ENCODE measurements at regions not wholly inside any gene's neighbourhood (a gene's known extent, or its start where the extent isn't known, plus 50 kb on each side); places are given as distances from the start of the nearest gene placed in this dataset.
"Not testable (repeated sequence)": the region's sequence is repeated elsewhere in the genome, so short reads cannot be mapped to it uniquely, and the experiment has no call there.

DNA sequence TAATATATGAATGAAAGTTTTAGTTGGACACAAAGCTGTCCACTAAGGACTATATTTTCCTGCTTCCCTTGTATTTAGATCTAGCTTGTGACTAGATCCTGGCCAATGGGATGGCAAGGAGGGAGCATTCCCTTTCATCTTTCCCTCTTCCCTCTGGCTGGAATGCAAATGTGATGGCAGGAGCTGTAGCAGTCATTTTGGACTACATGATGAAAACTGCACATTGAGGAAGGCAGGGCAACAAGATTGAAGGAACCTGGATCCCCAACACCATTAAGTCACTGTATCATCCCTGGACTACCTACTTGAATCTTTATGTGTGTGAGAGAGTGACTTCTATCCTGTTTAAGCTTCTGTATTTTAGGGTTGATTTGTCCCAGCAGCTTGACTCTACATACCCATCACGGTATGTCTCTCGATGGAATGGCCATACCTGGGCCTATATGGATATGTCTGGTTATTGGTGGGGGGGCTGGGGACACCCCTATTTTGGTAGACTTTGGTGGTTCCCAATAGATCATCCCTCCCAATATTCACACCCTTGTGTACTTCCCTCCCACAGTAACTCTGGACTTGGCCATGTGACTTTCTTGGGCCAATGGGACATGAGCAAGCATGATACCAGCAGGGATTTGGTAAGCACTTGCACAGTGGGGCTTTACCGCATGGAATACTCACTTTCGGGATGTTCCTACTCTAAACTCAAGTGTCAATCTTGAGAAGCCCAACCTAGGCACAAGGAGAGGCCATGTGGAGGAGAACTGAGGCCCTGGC, 128.5 kb downstream of the VEGFA start:
- no peak for DNase-seq

DNA sequence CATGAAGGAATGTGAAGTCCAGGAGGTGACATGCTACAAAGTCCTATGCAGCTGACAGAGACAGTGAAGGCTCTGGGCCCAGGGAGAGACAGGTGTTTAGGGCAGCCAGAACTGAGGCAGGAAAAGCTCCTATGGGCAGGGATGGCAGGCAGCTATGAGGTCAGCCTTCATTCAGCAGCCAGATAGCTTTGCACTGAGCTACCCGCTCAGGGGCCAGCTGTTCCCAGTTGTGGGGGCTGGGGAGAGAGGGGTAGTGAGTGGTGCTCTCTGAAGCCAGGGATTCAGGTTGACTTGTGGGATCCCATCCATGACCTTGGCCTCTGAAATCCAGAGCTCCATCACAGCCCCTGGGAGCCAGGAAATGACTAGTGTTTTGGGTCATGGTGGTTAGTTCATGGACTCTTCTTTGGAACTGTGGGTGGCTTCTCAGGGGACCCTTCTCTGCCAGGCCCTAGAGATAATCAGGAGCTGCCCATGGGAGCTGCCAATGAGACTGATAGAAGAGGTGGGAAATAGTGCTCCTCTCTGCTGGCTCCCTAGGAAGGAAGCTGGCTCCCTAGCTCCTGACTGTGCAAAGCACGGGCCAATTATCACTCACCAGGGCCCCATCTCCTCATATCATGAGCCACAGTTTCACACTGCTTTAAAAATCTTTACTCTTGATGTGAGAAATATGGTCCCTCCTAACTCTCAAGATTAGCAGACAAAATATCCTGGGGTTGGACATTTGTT, 127.7 kb downstream of the VEGFA start:
- DNase-seq = no peak

DNA sequence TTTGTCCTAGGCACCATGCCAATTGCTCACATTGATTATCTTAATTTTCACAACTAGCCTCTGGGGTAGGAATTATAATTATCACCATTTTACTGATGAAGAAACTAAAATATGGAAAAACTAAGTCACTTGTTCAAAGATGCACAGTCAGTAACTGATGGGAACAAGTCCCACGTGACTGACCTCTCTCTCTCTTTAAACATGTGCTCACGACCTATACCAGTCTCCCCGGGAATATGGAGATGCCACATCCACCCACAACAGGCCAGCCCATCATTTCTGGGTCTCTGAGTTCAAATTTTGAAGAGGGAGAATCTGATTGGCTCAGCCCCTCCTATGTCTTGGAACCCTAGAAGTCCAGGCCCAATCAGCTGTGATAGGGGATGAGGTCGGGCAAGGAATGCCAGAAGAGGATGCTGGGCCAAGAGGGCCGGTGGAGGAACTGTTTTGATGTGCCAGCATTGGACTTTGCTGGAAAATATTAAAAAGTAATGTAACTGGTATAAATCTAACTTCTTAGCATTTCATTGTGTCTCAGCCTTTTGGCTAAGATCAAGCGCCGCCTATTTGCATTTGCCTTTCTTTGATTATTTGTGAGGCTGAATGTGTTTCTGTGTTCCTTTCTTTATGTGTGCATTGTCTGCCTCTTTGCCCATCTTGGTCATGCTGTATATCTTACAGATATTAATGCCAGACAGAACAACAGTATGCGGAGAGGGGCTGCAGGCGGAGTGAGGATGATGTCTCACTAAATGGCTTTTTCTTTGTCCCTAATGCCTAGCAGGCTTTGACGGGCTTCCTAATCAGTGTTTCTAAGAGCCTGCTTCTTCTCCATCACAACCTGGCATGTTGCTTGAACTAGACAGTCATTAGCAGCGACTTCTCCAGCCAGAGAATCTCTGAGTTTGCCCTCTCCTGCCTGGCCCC, 126.6 kb downstream of the VEGFA start:
- DNase-seq = no peak

DNA sequence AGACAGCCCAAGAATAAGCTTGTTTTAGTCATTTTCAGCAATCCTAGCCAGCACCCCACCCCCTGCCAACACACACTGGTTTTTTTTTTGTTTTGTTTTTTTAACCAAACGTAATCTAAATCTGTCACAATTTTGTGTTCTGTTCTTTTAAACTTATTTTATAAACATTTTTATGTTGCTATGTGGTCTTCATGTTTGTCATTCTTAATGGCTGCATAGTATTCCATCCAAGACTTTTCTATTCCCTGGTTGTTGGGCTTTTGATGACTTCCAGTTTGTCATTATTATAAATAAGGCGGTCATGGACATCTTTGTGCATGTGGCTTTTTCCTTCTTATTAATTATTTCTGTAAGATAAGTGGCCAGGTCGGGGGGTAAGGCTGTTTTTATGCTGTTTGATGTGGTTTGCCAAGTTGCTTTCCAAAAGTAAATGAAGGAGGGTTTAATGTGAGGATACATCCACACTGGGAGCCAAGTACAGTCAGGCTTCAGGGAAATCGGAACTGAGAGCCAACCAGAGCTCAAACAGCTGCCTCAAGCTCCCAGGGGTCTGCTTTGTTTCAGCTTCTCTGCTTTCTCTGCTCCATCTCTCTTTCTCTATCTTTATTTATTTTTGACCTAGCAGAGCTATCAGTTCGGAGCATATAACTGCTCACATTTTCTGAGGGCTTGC, 125.8 kb downstream of the VEGFA start:
- DNase-seq = no peak

DNA sequence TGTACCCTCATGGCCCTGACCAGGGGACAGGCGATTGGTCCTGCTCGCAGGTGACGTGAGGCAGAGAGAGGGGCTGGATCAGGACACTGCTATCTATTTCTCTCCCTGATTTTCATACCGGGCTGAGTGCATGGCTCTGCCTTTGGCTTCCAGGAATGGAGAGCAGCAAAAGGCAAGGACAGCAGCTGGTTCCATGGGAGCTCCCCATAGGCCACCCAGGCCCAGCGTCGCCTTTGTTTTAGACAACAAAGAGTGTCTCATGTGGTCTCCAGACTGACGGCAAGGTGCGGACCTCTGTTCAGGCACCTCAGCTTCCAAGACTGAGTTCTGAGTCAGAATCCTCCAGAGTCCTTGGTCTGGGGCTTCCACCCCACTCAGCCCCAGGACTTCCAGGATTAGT, 123.1 kb downstream of the VEGFA start:
- DNase-seq = no peak

DNA sequence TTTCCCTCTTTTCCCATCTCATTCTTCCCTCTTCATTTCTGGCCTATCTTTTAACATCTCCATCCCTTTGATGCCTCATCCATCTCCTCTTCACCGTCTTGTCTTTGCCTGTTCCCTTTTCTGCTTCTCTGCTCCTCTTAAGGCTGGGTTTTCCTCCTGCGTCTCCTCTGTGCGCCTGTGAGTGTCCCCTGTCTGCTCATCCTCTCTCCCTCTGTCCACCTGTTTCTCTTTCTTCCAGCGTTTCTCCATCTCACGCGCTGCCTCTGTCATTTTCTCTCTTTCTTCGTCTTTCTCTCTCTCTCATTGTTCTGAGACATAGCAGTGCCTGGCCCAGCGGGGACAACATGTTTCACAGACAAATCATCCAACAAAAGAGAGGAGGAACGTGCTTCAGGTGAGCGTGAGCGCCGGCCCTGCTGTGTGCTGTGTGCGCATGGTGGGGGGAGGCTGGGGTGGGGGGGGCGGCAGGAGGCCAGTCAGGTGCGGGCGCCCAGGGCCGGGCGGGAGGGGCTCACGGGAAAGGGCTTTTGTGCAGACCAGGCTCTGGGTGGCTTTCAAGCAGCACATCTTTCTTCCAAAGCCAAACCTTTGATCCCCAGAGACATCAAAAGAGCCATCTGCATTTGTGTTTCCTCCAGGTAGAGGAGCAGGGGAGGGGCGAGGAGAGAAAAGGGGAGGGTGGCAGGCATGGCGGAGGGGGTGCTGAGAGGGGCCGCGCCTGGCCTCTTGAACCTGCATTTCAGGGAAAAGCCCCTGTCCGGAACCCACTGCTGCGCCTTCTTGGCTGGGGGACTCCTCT, 121.3 kb downstream of the VEGFA start:
- DNase-seq = no peak

GRCh38 chr6:43890197-43891062, 120.4 kb downstream of the VEGFA start:
- DNase-seq = no peak

DNA sequence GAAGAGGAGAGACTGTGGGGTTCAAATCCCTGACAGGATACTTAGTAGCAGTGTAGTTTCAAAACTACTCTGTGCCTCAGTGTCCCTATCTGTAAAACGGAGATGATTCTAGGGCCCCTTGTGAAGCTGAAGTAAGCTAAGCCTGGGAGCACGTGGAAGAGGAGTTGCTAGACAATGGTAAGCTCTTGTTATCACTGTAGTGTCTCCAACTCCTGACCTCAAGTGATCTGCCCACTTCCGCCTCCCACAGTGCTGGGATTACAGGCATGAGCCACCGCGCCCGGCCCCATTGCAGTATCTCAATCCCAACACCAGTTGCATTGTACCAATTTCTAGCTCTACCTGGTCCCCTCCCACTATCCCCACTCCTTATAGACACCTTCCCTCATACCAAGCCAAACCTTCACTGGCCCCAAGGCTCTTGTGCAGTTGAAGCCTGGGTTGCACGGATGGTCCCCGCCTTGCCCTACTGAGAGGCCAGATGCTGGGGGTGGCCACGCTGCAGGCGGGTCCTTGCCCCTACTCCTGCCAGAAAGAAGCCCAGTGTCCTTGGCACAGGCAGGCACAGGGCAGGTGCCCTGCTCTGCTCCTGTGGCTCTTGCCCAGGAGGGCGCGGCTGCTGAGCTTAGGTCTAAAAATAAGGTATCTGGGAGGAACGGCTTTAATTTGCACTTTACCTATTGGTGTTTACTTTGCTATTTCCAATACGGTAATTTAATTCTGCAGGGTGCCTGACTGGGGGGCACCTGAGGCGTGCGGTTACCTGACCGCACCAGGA, 118.1 kb downstream of the VEGFA start:
- no peak for DNase-seq

- no peak for DNase-seq
These were observed 117.4 kb downstream of the VEGFA start for GRCh38 chr6:43887340-43887858.

GRCh38 chr6:43886717-43887339, 116.8 kb downstream of the VEGFA start:
- no peak for DNase-seq

GRCh38 chr6:43886067-43886461, 116.1 kb downstream of the VEGFA start:
- DNase-seq = no peak

- no peak for DNase-seq
These were observed 115.5 kb downstream of the VEGFA start for GRCh38 chr6:43885399-43886066.

DNA sequence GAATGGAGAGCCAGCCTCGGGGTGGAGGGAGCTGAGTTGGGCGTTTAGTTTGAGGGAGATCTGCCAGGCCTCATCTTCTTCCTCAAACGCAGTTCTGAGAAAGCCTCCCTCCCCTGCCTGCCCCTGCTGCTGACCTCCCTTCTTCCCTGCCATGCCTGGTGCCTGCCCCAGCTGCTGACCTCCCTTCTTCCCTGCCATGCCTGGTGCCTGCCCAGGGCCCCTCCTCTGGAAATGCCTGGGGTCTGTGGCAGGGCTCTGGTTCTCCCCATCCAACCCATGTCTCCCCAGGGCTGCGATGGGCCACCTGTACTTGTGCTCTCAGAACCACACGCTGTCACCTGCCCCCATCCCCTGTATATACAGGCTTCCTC, 114.6 kb downstream of the VEGFA start:
- no peak for DNase-seq

- no peak for DNase-seq
These were observed 114.0 kb downstream of the VEGFA start for GRCh38 chr6:43883847-43884651.

GRCh38 chr6:43882690-43883448, 112.9 kb downstream of the VEGFA start:
- not testable (repeated sequence) for DNase-seq

DNA sequence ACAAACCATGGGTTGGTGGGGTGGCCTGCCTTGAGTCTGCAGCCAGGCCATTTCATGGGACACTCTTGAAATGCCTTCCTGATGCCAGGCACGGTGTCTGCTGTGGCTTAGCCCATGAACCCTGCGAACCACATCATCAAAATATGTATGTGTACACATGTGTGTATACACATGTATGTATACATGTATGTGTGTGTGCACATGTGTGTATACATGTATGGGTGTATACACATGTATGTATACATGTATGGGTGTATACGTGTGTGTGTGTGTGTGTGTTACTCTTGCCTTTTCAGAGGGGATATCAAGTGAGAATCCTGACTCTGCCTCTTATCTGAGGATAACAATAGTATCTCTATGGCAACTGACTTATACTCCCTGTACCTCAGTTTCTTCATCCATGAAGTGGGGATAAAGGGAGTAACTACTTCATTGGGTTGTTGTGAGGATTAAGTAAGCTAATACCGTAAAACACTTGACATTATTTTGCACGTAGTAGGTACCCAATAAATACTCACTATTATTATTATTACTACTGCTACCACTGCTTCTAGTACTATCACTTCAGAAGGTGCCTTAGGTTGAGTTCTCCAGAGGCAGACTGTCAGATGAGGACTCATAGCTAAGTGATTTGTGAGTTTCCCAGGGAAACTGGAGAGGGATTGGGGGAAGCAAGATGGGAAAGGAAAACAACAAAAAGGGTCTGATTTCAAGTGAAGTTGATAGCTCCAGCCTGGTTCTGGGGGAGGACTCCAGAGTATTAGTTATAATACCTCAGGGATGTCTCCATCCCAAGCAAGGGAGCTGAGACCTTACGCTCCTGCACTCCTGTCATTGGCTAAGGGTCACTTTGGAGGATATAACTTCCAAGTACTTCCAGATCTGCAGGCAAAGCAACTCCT, 110.5 kb downstream of the VEGFA start:
- DNase-seq = no peak

All from stimulated activated CD4-positive, alpha-beta T cell treated with anti-CD3 and anti-CD28 coated beads, Interleukin-2, amount 100 ng/mL, for 24 hours (primary cell).